ENCODE measurements at regions not wholly inside any gene's neighbourhood (a gene's known extent, or its start where the extent isn't known, plus 50 kb on each side); places are given as distances from the start of the nearest gene placed in this dataset.

DNA sequence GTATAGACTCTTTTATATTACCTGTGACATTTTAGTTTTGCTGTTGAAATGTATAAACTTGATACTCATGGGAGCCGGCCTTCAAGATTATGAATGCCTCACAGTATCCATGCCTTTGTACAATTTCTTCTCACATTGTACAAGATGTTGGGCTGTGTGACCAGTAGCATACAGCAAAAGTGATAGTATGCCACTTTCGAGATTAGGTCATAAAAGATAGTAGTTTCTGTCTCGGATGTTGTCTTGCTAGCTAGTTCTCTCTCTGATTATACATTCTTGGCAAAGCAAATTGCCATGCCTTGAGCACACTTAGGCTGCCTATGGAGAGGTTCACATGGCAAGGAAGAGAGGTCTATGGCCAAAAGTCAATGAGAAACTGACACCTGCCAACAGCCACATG lies 1309.8 kb upstream of the CDH8 start:
- CTCF ChIA-PET, result no interaction called here
- no peaks in the 10 kb centered on the region for H3K4me1 Mint-ChIP-seq
- no peak for DNase-seq

DNA sequence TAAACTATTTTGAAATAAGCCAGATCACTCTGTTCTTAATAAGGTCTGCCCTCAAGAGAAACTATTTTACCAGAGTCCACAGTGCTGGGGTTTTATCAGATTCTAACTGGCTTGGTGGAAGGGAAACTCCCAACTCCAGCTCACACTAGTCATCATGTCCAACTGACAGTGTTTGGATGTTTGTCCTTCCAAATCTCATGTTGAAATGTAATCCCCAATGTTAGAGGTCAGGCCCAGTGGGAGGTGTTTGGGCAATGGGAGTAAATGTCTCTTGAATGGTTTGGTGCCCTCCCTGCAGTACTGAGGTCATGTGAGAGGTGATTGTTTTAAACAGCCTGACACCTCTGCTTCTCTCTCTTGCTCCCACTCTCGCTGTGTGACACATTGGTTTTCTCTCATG lies 1301.0 kb upstream of the CDH8 start:
- Mint-ChIP-seq H3K4me1 (no peaks in the 10 kb centered on the region), H3K27me3 (no peaks in the 10 kb centered on the region), H3K4me3 (no peak overlapping the region), H3K27ac (no peak overlapping the region), H3K9me3 (peaks cover 10% of the 10 kb centered on the region), H3K36me3 (ENCODE audit: low read depth) (no peaks in the 10 kb centered on the region)
- no peak for DNase-seq
- POLR2A ChIA-PET, result no interaction called here
- CTCF ChIA-PET, result no interaction called here

More for the DNA sequence above, 1309.8 kb upstream of the CDH8 start:
- peaks cover 4% of the 10 kb centered on the region for H3K9me3 Mint-ChIP-seq
- H3K27ac Mint-ChIP-seq, result no peak overlapping the region
- H3K27me3 Mint-ChIP-seq, result no peaks in the 10 kb centered on the region
- H3K36me3 Mint-ChIP-seq (ENCODE audit: low read depth), result no peaks in the 10 kb centered on the region
- no peak overlapping the region for H3K4me3 Mint-ChIP-seq
- POLR2A ChIA-PET, result no interaction called here

DNA sequence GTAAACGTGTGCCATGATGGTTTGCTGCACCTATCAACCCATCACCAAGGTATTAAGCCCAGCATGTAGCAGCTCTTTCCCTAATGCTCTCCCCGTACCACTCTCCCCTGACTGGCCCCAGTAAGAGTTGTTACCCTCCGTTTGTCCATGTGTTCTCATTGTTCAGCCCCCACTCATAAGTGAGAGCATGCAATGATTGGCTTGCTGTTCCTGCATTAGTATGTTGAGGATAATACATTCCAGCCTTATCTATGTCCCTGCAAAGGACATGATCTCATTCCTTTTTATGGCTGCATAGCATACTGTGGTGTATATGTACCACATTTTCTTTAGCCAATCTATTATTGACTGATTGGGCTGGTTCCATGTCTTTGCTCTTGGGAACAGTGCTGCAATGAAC lies 1294.9 kb upstream of the CDH8 start:
- H3K4me3 Mint-ChIP-seq, result no peak overlapping the region
- no peak for DNase-seq
- peaks cover 15% of the 10 kb centered on the region for H3K9me3 Mint-ChIP-seq
- H3K27me3 Mint-ChIP-seq, result no peaks in the 10 kb centered on the region
- CTCF ChIA-PET, result no interaction called here
- no peaks in the 10 kb centered on the region for H3K36me3 Mint-ChIP-seq (ENCODE audit: low read depth)
- POLR2A ChIA-PET, result no interaction called here
- no peaks in the 10 kb centered on the region for H3K4me1 Mint-ChIP-seq
- H3K27ac Mint-ChIP-seq, result no peak overlapping the region

DNA sequence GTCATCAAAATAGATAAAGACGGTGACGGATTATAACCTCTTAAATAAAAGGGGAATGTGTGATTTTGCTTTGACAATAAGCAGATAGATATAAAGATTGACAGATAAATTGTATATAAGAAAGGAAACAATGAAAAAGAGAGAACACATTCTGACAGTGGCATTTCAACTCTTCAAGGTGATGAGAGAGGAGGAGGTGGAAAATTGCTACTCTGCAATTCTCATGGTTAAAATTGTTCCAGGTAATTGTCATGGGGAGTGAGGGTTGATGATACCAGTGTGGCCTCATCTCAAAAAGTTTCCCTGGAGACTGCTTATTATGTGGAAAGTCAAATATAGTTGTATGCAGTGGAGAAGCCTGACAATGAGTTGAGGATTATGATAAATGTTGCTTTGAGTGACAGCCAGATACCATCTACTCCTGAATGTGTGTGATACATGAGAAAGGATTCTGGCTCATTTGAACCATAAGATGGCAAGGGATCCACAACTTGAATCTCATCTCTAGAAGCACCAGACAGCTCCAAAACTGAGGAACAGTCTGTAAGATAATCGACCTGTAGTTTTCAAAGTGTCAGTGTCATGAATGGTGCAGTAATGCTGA lies 1290.6 kb upstream of the CDH8 start:
- peaks cover 10% of the 10 kb centered on the region for H3K9me3 Mint-ChIP-seq
- H3K27ac Mint-ChIP-seq, result no peak overlapping the region
- no peaks in the 10 kb centered on the region for H3K36me3 Mint-ChIP-seq (ENCODE audit: low read depth)
- H3K4me3 Mint-ChIP-seq, result no peak overlapping the region
- DNase-seq, result no peak
- POLR2A ChIA-PET, result no interaction called here
- no peaks in the 10 kb centered on the region for H3K4me1 Mint-ChIP-seq
- CTCF ChIA-PET, result no interaction called here
- H3K27me3 Mint-ChIP-seq, result no peaks in the 10 kb centered on the region

DNA sequence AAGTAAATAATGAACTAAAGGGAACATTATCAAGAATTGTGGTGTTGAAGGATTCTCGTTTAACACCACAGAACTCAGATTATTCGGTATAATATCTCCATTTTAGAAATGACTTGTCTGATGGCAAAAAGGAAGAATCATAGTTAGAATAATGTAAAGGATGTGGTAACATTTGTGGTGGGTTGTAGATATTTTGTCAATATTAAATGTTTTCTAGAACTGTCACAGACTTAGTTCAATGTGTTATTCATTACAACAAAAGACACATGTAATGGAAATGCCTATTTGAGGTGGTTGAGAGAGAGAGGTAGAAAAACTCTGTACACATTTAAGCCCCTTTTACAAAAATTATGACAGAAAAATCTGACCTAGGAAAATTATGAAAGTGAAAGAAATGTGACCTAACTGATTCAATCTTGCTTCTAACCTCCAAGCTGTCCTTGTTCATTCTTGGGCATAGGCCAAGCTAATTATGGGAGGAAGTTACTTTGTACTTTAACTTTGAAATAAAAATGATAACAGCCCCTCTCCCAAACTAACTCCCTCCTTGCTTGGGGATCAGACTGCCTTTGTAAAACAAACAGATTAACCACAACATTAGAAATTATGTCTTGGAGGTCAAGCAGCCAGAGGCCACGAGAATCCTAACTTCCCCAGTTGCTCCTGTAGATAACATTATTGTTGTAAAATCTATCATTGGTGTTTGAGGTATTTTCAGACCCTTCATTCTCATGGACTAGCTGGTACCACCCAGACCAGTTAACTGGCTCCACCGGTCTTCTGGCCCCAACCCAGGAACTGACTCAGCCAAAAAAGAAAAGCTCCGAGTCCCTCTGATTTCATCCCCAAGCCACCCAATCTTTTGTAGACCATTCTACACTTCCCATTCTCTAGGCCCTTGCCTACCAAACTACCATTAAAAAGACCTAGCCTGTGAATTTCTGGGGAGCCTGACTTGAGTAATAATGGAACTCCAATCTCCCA lies 1287.8 kb upstream of the CDH8 start:
- no peaks in the 10 kb centered on the region for H3K36me3 Mint-ChIP-seq (ENCODE audit: low read depth)
- POLR2A ChIA-PET, result no interaction called here

DNA sequence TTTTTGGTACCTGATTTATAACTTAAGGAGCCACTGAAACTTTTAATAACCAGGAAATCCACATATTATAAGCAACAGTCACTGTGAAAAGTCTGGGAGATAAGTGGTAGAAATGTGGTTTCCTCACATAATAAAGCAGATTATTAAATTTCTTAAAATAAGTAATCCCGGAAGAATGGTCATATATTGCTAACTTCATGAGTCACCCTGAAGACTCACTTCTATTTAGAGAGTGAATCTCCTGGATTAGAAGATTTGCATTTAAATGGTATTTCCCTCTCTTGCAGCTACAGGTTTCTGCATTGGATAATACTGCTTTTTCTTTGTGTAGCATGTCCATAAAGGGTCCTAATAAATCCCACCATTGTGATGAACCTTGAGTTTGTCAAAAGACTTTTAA lies 1286.8 kb upstream of the CDH8 start:
- no peak for DNase-seq
- no peak overlapping the region for H3K4me3 Mint-ChIP-seq
- POLR2A ChIA-PET, result no interaction called here
- no peak overlapping the region for H3K27ac Mint-ChIP-seq
- H3K27me3 Mint-ChIP-seq, result no peaks in the 10 kb centered on the region
- peaks cover 10% of the 10 kb centered on the region for H3K9me3 Mint-ChIP-seq
- H3K4me1 Mint-ChIP-seq, result no peaks in the 10 kb centered on the region
- CTCF ChIA-PET, result no interaction called here
- no peaks in the 10 kb centered on the region for H3K36me3 Mint-ChIP-seq (ENCODE audit: low read depth)

More for the DNA sequence above, 1287.8 kb upstream of the CDH8 start:
- DNase-seq, result no peak
- Mint-ChIP-seq H3K27me3 (no peaks in the 10 kb centered on the region), H3K27ac (no peak overlapping the region), H3K4me3 (no peak overlapping the region), H3K4me1 (no peaks in the 10 kb centered on the region), H3K9me3 (peaks cover 7% of the 10 kb centered on the region)
- CTCF ChIA-PET, result no interaction called here

DNA sequence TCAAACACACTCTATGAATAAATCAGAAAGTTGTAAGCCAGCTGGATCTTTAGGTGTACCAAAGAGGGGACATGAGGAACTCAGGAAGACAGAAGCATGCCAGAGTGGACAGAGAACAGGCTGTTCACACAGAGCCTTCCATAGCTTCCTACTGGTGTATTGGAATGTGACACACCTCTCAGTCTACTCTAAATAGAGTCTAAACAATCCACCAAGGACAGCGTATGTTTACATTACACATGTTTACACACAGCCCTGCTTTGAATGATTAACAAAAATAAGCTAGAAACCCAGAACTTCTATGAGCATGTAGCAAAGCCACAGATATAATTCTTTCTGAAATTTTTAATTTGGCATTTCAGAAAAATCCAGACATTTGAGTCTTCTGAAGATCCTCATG lies 1279.0 kb upstream of the CDH8 start:
- Mint-ChIP-seq H3K9me3 (peaks cover 9% of the 10 kb centered on the region), H3K27me3 (no peaks in the 10 kb centered on the region), H3K4me1 (no peaks in the 10 kb centered on the region), H3K27ac (no peak overlapping the region), H3K4me3 (no peak overlapping the region), H3K36me3 (ENCODE audit: low read depth) (no peaks in the 10 kb centered on the region)
- no peak for DNase-seq
- ChIA-PET CTCF (no interaction called here), POLR2A (no interaction called here)

DNA sequence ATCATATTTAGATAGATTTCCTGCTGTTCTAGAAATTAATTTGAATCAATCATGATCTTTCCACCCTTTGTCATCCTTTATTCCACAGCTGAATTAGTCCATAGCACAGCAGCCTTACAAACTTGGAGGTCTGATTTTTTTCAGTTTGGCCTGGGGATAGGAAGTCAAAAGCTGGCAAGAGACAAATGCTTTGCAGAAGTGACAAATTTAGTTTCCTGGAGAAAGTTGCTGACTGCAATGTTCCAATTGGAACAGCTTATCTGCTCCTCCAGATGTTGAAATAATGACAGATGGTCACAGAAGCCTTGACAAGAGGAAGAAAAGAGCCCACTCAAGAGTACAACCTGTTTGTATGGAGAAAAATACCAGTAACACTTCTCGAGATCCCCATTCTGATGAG lies 1276.1 kb upstream of the CDH8 start:
- H3K4me1 Mint-ChIP-seq, result no peaks in the 10 kb centered on the region
- ChIA-PET POLR2A (interaction anchor here (0.6 kb wide), 1 partner anchor 520 kb away, joined by 4 read pairs; no protein-coding TSS in a partner anchor), CTCF (no interaction called here)
- peaks cover 6% of the 10 kb centered on the region for H3K9me3 Mint-ChIP-seq
- no peak for DNase-seq
- no peak overlapping the region for H3K4me3 Mint-ChIP-seq
- no peak overlapping the region for H3K27ac Mint-ChIP-seq
- no peaks in the 10 kb centered on the region for H3K36me3 Mint-ChIP-seq (ENCODE audit: low read depth)
- no peaks in the 10 kb centered on the region for H3K27me3 Mint-ChIP-seq

DNA sequence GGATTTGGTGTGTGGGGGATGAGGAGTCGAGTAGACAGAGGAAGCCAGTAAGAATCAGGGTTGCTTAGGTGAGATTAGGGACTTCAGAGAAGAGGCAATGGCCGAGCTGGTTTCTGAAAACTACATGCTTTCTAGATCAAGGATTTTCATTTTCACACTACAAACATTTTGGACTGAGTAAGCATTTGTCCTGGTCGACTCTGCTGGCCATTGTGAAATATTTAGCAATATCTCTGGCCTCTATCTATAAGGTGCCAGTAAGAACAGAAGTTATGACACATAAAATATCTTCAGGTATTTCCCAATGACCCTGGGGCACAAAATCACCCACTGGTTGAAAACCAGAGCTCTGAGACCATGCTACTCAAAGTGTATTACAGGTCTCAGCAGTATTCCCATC lies 1275.1 kb upstream of the CDH8 start:
- Mint-ChIP-seq H3K36me3 (ENCODE audit: low read depth) (no peaks in the 10 kb centered on the region), H3K4me1 (no peaks in the 10 kb centered on the region), H3K9me3 (peaks cover 5% of the 10 kb centered on the region), H3K27me3 (no peaks in the 10 kb centered on the region), H3K27ac (no peak overlapping the region), H3K4me3 (no peak overlapping the region)
- no peak for DNase-seq
- CTCF ChIA-PET, result no interaction called here
- POLR2A ChIA-PET, result no interaction called here

DNA sequence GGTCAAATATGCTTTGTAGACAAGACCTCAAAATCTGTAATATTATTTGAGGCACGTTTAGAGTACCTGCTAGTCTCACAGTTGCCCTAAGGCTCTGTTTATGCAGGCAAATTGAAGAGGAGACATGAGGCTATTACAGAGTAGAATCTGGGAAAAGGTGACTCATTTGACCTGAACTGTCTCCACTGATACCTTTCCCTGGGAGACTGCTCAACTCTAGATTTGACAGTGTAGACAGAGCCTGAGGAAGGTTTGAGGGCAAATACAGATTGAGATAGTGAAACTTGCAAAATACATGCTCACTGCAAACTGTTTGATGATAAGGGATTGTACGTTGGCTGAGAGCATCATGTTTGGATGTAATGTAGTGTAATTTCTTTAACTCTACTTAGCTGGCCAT lies 1266.6 kb upstream of the CDH8 start:
- Mint-ChIP-seq H3K9me3 (peaks cover 8% of the 10 kb centered on the region), H3K27ac (no peak overlapping the region), H3K4me3 (no peak overlapping the region), H3K27me3 (no peaks in the 10 kb centered on the region), H3K4me1 (no peaks in the 10 kb centered on the region), H3K36me3 (ENCODE audit: low read depth) (no peaks in the 10 kb centered on the region)
- no peak for DNase-seq
- POLR2A ChIA-PET, result no interaction called here
- CTCF ChIA-PET, result no interaction called here

DNA sequence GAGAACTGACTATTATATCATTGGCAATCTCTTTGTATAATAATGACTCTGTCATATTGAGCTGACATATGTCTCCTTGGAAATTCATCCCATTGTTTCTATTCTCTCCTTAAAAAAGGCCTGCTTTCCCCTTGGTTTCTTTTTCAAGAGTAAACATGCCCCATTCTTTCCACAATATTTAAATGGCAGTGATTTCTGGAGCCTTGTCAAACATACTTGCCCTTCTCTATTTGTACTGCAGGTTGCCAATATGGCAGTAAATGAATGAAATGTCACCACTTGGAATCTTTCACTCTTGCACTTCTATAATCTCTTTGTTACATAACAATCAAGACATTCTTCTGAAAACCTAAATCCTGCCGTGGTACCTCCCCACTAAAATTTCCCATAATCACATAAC lies 1265.1 kb upstream of the CDH8 start:
- DNase-seq, result no peak
- no peak overlapping the region for H3K27ac Mint-ChIP-seq
- peaks cover 8% of the 10 kb centered on the region for H3K9me3 Mint-ChIP-seq
- POLR2A ChIA-PET, result no interaction called here
- no peaks in the 10 kb centered on the region for H3K4me1 Mint-ChIP-seq
- CTCF ChIA-PET, result no interaction called here
- no peaks in the 10 kb centered on the region for H3K36me3 Mint-ChIP-seq (ENCODE audit: low read depth)
- no peak overlapping the region for H3K4me3 Mint-ChIP-seq
- H3K27me3 Mint-ChIP-seq, result no peaks in the 10 kb centered on the region

DNA sequence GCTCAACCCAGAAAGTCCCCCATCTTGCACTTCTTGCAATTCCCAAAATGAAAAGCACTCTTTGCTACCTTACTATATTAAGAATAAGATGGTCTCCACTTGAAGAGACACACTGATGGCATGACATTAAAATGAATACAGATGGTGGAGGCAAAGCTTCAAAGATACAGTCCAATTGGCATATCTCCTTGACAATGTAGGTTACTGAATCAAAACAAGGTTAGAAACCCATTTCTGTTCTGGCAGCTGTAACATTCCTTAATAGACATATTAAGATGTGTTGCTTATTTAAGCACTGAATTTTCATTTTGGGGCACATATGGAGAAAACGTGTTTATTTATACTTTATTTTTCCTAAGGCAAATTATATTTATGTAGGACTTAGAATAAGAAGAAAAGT lies 1262.8 kb upstream of the CDH8 start:
- no peak overlapping the region for H3K27ac Mint-ChIP-seq
- H3K4me1 Mint-ChIP-seq, result no peaks in the 10 kb centered on the region
- no peaks in the 10 kb centered on the region for H3K36me3 Mint-ChIP-seq (ENCODE audit: low read depth)
- ChIA-PET POLR2A (no interaction called here), CTCF (no interaction called here)
- DNase-seq, result no peak
- no peaks in the 10 kb centered on the region for H3K27me3 Mint-ChIP-seq
- no peak overlapping the region for H3K4me3 Mint-ChIP-seq
- H3K9me3 Mint-ChIP-seq, result peaks cover 6% of the 10 kb centered on the region

DNA sequence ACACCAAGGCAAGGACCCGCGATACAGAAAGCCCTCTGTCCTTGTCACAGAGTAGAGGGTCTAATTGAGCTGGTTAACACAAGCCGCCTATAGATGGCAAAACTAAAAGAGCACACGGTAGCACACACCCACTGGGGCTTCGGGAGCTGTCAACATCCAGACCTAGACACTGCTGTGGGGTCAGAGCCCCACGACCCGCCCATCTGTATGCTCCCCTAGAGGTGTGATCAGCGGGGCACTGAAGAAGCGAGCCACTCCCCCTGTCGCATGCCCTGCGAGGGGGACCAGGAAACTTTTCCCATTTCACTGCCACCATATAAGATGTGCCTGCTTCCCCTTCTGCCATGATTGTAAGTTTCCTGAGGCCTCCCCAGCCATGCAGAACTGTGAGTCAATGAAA lies 1255.8 kb upstream of the CDH8 start:
- no peak overlapping the region for H3K4me3 Mint-ChIP-seq
- CTCF ChIA-PET, result no interaction called here
- no peak for DNase-seq
- no peaks in the 10 kb centered on the region for H3K4me1 Mint-ChIP-seq
- H3K27me3 Mint-ChIP-seq, result no peaks in the 10 kb centered on the region
- H3K36me3 Mint-ChIP-seq (ENCODE audit: low read depth), result no peaks in the 10 kb centered on the region
- H3K27ac Mint-ChIP-seq, result no peak overlapping the region
- H3K9me3 Mint-ChIP-seq, result no peaks in the 10 kb centered on the region
- POLR2A ChIA-PET, result no interaction called here
